DND-41 (cell line): ENCODE measurements at regions not wholly inside any gene's neighbourhood (a gene's known extent, or its start where the extent isn't known, plus 50 kb on each side); places are given as distances from the start of the nearest gene placed in this dataset.

Experiments used
- EZH2 ChIP-seq: IDR thresholded peaks from 3 replicates; pipeline ENCODE4 v1.6.1; 2012; ENCODE audit warnings: borderline replicate concordance, low read depth, mild to moderate bottlenecking, moderate library complexity, low read length, inconsistent platforms; ENCODE audit not compliant: severe bottlenecking
- TF ChIP-seq, protein P1 (sequence below): IDR thresholded peaks from 2 replicates; pipeline ENCODE4 v1.5.1; 2012; ENCODE audit warnings: borderline replicate concordance, low read length, moderate library complexity, mild to moderate bottlenecking; ENCODE audit not compliant: poor library complexity, severe bottlenecking; ENCODE audit errors: extremely low read depth

DNA sequence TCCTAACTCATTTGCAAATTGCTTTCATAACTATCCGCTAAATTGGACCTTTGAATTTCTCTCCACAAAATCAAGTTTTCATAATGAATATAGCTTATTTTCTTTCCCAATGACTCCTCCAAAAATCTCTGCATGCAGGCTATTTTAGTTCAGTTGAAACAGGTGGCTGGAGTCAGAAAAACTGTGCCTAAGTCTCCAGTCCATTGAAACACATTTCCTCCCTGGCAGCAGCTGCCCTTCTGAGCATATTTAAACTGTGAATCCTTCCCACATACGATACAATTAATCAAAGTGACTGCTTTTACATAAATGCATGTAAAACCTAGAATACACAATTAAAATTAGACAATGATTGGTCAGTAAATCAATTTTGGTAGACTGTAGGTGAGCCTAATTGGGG lies 344.6 kb upstream of the MARCKS start:
- TF ChIP-seq, protein P1, sequence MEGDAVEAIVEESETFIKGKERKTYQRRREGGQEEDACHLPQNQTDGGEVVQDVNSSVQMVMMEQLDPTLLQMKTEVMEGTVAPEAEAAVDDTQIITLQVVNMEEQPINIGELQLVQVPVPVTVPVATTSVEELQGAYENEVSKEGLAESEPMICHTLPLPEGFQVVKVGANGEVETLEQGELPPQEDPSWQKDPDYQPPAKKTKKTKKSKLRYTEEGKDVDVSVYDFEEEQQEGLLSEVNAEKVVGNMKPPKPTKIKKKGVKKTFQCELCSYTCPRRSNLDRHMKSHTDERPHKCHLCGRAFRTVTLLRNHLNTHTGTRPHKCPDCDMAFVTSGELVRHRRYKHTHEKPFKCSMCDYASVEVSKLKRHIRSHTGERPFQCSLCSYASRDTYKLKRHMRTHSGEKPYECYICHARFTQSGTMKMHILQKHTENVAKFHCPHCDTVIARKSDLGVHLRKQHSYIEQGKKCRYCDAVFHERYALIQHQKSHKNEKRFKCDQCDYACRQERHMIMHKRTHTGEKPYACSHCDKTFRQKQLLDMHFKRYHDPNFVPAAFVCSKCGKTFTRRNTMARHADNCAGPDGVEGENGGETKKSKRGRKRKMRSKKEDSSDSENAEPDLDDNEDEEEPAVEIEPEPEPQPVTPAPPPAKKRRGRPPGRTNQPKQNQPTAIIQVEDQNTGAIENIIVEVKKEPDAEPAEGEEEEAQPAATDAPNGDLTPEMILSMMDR = no peak
- no peak for TF ChIP-seq EZH2
